GM23338 (cell line): ENCODE measurements at regions not wholly inside any gene's neighbourhood (a gene's known extent, or its start where the extent isn't known, plus 50 kb on each side); places are given as distances from the start of the nearest gene placed in this dataset.

Experiments
- CREB1 ChIP-seq: fragments of 250-450 bp; sonication (Bioruptor Pico); IDR thresholded peaks from 2 replicates; pipeline ENCODE4 v1.5.0; 2020; ENCODE audit warnings: low read depth, mild to moderate bottlenecking, moderate library complexity
- EZH2 ChIP-seq: fragments of 200-600 bp; sonication (generic); IDR thresholded peaks from one replicate; pipeline ENCODE4 v1.8.0; 2017; ENCODE audit warnings: antibody characterized with exemption, mild to moderate bottlenecking, low read depth; ENCODE audit not compliant: unreplicated experiment
- EZH2phosphoT487 ChIP-seq: fragments of 200-600 bp; sonication (generic); IDR thresholded peaks from one replicate; pipeline ENCODE4 v1.8.1; 2018; ENCODE audit warnings: antibody characterized with exemption; ENCODE audit not compliant: unreplicated experiment
- POLR2AphosphoS5 ChIP-seq: IDR thresholded peaks from 2 replicates; pipeline ENCODE4 v1.6.1; 2016; ENCODE audit warnings: antibody characterized with exemption, low read depth
- STAT1 ChIP-seq: IDR thresholded peaks from one replicate; pipeline ENCODE4 v1.6.1; 2016; ENCODE audit warnings: antibody characterized with exemption; ENCODE audit not compliant: unreplicated experiment
- TF ChIP-seq, protein P1 (sequence below), 2 experiments: fragments of 200-600 bp in 1 of 2; sonication (generic) in 1 of 2; conservative IDR thresholded peaks; 2 replicates each; pipeline versions ENCODE4 v1.5.1 to v1.6.1; 2016 to 2017; ENCODE audit warnings: antibody characterized with exemption in 2 of 2, low read depth in 2 of 2, mild to moderate bottlenecking in 2 of 2, moderate library complexity in 1 of 2
- TF ChIP-seq, protein P2 (sequence below): IDR thresholded peaks from one replicate; pipeline ENCODE4 v1.6.1; 2018; ENCODE audit warnings: antibody characterized with exemption; ENCODE audit not compliant: unreplicated experiment
- TF ChIP-seq, protein P3 (sequence below): fragments of 250-450 bp; sonication (Bioruptor Pico); IDR thresholded peaks from 2 replicates; pipeline ENCODE4 v1.5.0; 2020; ENCODE audit warnings: mild to moderate bottlenecking, moderate library complexity
- TF ChIP-seq, protein P4 (sequence below): IDR thresholded peaks from 2 replicates; pipeline ENCODE4 v1.6.1; 2016; ENCODE audit warnings: antibody characterized with exemption

DNA sequence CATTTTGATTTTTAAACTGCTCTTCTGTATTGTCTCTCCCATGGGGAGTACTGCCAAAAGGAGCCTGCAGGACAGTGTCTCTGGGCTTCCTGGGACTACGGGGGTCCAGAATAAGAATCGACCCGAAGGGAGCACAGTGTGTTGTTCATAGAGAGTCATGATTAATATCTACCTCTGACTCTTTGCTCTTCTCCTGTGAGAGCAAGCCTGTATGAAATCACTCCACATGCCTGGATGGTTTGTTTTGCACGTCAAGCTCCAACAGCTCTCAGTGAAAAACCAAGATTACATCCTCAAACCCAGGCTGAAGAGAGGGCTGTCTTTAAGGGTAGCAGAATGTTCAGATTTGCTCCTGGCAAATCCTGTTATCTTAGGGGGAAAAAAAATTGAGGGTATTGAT is 1860.0 kb upstream of the WWC1 start:
- TF ChIP-seq, protein P1, sequence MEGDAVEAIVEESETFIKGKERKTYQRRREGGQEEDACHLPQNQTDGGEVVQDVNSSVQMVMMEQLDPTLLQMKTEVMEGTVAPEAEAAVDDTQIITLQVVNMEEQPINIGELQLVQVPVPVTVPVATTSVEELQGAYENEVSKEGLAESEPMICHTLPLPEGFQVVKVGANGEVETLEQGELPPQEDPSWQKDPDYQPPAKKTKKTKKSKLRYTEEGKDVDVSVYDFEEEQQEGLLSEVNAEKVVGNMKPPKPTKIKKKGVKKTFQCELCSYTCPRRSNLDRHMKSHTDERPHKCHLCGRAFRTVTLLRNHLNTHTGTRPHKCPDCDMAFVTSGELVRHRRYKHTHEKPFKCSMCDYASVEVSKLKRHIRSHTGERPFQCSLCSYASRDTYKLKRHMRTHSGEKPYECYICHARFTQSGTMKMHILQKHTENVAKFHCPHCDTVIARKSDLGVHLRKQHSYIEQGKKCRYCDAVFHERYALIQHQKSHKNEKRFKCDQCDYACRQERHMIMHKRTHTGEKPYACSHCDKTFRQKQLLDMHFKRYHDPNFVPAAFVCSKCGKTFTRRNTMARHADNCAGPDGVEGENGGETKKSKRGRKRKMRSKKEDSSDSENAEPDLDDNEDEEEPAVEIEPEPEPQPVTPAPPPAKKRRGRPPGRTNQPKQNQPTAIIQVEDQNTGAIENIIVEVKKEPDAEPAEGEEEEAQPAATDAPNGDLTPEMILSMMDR (conservative IDR thresholded peaks at IDR 0.05; ENCODE audit: low read depth in 2 of 2), result no peak
- TF ChIP-seq POLR2AphosphoS5 (no peak), EZH2 (no peak), STAT1 (no peak), EZH2phosphoT487 (no peak), CREB1 (no peak)
- TF ChIP-seq, protein P2, sequence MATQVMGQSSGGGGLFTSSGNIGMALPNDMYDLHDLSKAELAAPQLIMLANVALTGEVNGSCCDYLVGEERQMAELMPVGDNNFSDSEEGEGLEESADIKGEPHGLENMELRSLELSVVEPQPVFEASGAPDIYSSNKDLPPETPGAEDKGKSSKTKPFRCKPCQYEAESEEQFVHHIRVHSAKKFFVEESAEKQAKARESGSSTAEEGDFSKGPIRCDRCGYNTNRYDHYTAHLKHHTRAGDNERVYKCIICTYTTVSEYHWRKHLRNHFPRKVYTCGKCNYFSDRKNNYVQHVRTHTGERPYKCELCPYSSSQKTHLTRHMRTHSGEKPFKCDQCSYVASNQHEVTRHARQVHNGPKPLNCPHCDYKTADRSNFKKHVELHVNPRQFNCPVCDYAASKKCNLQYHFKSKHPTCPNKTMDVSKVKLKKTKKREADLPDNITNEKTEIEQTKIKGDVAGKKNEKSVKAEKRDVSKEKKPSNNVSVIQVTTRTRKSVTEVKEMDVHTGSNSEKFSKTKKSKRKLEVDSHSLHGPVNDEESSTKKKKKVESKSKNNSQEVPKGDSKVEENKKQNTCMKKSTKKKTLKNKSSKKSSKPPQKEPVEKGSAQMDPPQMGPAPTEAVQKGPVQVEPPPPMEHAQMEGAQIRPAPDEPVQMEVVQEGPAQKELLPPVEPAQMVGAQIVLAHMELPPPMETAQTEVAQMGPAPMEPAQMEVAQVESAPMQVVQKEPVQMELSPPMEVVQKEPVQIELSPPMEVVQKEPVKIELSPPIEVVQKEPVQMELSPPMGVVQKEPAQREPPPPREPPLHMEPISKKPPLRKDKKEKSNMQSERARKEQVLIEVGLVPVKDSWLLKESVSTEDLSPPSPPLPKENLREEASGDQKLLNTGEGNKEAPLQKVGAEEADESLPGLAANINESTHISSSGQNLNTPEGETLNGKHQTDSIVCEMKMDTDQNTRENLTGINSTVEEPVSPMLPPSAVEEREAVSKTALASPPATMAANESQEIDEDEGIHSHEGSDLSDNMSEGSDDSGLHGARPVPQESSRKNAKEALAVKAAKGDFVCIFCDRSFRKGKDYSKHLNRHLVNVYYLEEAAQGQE, result no peak
- TF ChIP-seq, protein P3, sequence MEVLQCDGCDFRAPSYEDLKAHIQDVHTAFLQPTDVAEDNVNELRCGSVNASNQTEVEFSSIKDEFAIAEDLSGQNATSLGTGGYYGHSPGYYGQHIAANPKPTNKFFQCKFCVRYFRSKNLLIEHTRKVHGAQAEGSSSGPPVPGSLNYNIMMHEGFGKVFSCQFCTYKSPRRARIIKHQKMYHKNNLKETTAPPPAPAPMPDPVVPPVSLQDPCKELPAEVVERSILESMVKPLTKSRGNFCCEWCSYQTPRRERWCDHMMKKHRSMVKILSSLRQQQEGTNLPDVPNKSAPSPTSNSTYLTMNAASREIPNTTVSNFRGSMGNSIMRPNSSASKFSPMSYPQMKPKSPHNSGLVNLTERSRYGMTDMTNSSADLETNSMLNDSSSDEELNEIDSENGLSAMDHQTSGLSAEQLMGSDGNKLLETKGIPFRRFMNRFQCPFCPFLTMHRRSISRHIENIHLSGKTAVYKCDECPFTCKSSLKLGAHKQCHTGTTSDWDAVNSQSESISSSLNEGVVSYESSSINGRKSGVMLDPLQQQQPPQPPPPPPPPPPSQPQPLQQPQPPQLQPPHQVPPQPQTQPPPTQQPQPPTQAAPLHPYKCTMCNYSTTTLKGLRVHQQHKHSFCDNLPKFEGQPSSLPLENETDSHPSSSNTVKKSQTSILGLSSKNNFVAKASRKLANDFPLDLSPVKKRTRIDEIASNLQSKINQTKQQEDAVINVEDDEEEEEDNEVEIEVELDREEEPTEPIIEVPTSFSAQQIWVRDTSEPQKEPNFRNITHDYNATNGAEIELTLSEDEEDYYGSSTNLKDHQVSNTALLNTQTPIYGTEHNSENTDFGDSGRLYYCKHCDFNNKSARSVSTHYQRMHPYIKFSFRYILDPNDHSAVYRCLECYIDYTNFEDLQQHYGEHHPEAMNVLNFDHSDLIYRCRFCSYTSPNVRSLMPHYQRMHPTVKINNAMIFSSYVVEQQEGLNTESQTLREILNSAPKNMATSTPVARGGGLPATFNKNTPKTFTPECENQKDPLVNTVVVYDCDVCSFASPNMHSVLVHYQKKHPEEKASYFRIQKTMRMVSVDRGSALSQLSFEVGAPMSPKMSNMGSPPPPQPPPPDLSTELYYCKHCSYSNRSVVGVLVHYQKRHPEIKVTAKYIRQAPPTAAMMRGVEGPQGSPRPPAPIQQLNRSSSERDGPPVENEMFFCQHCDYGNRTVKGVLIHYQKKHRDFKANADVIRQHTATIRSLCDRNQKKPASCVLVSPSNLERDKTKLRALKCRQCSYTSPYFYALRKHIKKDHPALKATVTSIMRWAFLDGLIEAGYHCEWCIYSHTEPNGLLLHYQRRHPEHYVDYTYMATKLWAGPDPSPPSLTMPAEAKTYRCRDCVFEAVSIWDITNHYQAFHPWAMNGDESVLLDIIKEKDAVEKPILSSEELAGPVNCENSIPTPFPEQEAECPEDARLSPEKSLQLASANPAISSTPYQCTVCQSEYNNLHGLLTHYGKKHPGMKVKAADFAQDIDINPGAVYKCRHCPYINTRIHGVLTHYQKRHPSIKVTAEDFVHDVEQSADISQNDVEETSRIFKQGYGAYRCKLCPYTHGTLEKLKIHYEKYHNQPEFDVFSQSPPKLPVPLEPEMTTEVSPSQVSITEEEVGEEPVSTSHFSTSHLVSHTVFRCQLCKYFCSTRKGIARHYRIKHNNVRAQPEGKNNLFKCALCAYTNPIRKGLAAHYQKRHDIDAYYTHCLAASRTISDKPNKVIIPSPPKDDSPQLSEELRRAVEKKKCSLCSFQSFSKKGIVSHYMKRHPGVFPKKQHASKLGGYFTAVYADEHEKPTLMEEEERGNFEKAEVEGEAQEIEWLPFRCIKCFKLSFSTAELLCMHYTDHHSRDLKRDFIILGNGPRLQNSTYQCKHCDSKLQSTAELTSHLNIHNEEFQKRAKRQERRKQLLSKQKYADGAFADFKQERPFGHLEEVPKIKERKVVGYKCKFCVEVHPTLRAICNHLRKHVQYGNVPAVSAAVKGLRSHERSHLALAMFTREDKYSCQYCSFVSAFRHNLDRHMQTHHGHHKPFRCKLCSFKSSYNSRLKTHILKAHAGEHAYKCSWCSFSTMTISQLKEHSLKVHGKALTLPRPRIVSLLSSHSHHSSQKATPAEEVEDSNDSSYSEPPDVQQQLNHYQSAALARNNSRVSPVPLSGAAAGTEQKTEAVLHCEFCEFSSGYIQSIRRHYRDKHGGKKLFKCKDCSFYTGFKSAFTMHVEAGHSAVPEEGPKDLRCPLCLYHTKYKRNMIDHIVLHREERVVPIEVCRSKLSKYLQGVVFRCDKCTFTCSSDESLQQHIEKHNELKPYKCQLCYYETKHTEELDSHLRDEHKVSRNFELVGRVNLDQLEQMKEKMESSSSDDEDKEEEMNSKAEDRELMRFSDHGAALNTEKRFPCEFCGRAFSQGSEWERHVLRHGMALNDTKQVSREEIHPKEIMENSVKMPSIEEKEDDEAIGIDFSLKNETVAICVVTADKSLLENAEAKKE (CRISPR knock-in tag), result peak; percentile 48; the same call in 1 of the 2 replicates
- TF ChIP-seq, protein P4, sequence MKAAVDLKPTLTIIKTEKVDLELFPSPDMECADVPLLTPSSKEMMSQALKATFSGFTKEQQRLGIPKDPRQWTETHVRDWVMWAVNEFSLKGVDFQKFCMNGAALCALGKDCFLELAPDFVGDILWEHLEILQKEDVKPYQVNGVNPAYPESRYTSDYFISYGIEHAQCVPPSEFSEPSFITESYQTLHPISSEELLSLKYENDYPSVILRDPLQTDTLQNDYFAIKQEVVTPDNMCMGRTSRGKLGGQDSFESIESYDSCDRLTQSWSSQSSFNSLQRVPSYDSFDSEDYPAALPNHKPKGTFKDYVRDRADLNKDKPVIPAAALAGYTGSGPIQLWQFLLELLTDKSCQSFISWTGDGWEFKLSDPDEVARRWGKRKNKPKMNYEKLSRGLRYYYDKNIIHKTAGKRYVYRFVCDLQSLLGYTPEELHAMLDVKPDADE, result no peak
